Activated B cell treated with CpG ODN at 0.5 μM for 24 hours (primary cell): ENCODE measurements at regions not wholly inside any gene's neighbourhood (a gene's known extent, or its start where the extent isn't known, plus 50 kb on each side); places are given as distances from the start of the nearest gene placed in this dataset.

ENCODE experiments used
- ATAC-seq: fragments of 200-7000 bp; cut with Tn5 transposase; one replicate; pipeline ENCODE4 v1.10.0; 2021; ENCODE audit warnings: low read depth, mild to moderate bottlenecking, moderate library complexity
- CTCF ChIA-PET: fragments of 350-600 bp; sonication (Branson Sonifier 250); formaldehyde crosslinking; loops from one replicate; lab custom pipeline; 2021; ENCODE audit warnings: antibody characterized with exemption; lab: Charles Lee
- POLR2A ChIA-PET: fragments of 350-600 bp; sonication (Branson Sonifier 250); formaldehyde crosslinking; loops from one replicate; lab custom pipeline; 2021; ENCODE audit warnings: antibody characterized with exemption; lab: Charles Lee
- DNase-seq: peaks from one replicate; pipeline ENCODE4 v3.0.0; 2022
- H3K27ac Mint-ChIP-seq: one replicate; pipeline ENCODE4 v1.8.0; 2020; ENCODE audit warnings: mixed read lengths
- H3K27me3 Mint-ChIP-seq: one replicate; pipeline ENCODE4 v1.8.0; 2021; ENCODE audit warnings: mixed read lengths
- H3K36me3 Mint-ChIP-seq: one replicate; pipeline ENCODE4 v1.8.0; 2021; ENCODE audit warnings: low read depth, mixed read lengths
- H3K4me1 Mint-ChIP-seq: one replicate; pipeline ENCODE4 v1.8.0; 2021; ENCODE audit warnings: mixed read lengths
- H3K4me3 Mint-ChIP-seq: one replicate; pipeline ENCODE4 v1.8.0; 2020; ENCODE audit warnings: mild to moderate bottlenecking, mixed read lengths
- H3K9me3 Mint-ChIP-seq: one replicate; pipeline ENCODE4 v1.8.0; 2020; ENCODE audit warnings: mixed read lengths
- intact Hi-C: fragments of 100-400 bp; cut with micrococcal nuclease; formaldehyde crosslinking; loops from one replicate; pipeline ENCODE4 v1.15.1; 2024
- TF ChIP-seq, protein P1 (sequence below): fragments of 200-600 bp; IDR thresholded peaks from one replicate; pipeline ENCODE4 v1.8.0; 2022; ENCODE audit warnings: antibody characterized with exemption, mild to moderate bottlenecking

DNA sequence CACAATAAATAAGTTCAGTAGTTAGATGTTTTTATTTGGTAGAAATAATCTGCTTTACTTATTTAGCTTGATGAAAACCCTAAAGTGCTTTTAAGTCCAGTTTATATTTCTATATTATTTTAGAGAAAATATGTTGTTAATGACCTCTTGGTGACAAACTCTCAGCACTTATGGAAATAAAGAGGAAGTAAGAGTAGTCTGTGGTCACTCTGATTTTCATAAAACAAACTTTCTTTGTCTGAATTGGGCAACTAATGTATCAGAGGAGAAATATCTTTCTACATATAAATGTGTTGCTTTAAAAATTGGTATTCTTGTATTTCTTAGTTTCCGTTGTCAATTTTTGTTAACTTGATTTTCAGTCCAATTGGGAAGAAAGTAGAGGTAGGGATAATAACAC lies 878.9 kb upstream of the SEL1L start:
- CTCF ChIA-PET: no interaction called here
- ATAC-seq: no peak
- no peaks in the 10 kb centered on the region for H3K36me3 Mint-ChIP-seq

DNA sequence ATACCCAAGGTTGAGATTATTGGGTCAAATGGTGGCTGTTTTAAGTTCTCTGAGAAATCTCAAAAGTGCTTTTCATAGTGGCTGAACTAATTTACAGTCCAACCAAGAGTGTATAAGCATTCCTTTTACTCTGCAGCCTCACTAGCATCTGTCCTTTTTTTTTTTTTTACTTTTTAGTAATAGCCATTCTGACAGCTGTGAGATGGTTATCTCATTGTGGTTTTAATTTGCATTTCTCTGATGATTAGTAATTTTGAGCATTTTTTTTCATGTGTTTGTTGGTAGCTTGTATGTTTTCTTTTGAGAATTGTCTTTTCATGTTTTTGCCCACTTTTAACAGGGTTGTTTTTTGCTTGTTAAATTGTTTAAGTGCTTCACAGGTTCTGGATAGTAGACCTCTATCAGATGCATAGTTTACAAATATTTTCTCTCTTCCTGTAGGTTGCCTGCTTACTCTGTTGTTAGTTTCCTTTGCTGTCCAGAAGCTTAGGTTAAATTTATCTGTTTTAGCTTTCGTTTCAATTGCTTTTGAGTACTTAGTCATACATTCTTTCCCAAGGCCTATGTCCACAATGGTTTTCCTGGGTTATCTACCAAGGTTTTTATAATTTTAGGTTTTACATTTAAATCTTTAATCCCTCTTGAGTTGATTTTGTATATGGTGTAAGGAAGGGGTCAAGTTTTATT lies 881.3 kb upstream of the SEL1L start:
- no peak for DNase-seq
- intact Hi-C loops: no loop called here
- ChIA-PET CTCF (no interaction called here), POLR2A (no interaction called here)
- Mint-ChIP-seq H3K9me3 (peaks cover 25% of the 10 kb centered on the region), H3K27ac (no peak overlapping the region), H3K27me3 (no peaks in the 10 kb centered on the region), H3K36me3 (no peaks in the 10 kb centered on the region), H3K4me1 (no peaks in the 10 kb centered on the region), H3K4me3 (no peak overlapping the region)
- TF ChIP-seq, protein P1, sequence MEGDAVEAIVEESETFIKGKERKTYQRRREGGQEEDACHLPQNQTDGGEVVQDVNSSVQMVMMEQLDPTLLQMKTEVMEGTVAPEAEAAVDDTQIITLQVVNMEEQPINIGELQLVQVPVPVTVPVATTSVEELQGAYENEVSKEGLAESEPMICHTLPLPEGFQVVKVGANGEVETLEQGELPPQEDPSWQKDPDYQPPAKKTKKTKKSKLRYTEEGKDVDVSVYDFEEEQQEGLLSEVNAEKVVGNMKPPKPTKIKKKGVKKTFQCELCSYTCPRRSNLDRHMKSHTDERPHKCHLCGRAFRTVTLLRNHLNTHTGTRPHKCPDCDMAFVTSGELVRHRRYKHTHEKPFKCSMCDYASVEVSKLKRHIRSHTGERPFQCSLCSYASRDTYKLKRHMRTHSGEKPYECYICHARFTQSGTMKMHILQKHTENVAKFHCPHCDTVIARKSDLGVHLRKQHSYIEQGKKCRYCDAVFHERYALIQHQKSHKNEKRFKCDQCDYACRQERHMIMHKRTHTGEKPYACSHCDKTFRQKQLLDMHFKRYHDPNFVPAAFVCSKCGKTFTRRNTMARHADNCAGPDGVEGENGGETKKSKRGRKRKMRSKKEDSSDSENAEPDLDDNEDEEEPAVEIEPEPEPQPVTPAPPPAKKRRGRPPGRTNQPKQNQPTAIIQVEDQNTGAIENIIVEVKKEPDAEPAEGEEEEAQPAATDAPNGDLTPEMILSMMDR: no peak
- no peak for ATAC-seq

More for the DNA sequence above, 878.9 kb upstream of the SEL1L start:
- Mint-ChIP-seq H3K4me3 (no peak overlapping the region), H3K27ac (no peak overlapping the region), H3K27me3 (no peaks in the 10 kb centered on the region), H3K9me3 (peaks cover 15% of the 10 kb centered on the region), H3K4me1 (no peaks in the 10 kb centered on the region)
- TF ChIP-seq, protein P1: no peak
- intact Hi-C loops: no loop called here
- POLR2A ChIA-PET: no interaction called here
- no peak for DNase-seq

DNA sequence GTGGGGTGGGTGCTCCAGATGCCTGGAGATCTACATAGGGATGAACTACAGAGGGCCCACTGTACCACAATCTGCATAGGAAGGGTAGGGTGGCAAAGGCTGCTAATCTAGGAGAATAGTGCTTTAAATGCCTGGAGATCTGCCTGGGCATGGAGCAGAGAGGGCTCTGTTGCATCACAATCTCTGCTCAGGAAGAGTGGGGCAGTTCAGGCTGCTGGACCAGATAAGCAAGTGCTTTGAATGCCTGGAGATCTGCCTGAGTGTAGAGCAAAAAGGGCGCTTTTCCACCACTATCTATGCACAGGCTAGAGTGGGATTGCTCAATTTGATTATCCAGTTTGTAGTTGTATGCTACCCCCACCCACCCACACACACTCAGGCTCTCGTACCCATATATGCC lies 886.3 kb upstream of the SEL1L start:
- H3K9me3 Mint-ChIP-seq: peaks cover 22% of the 10 kb centered on the region
- H3K27ac Mint-ChIP-seq: no peak overlapping the region
- ATAC-seq (no peak), DNase-seq (no peak)
- CTCF ChIA-PET: no interaction called here
- H3K27me3 Mint-ChIP-seq: no peaks in the 10 kb centered on the region
- no peak overlapping the region for H3K4me3 Mint-ChIP-seq
- H3K4me1 Mint-ChIP-seq: no peaks in the 10 kb centered on the region
- POLR2A ChIA-PET: no interaction called here
- no peaks in the 10 kb centered on the region for H3K36me3 Mint-ChIP-seq
- TF ChIP-seq, protein P1: no peak
- intact Hi-C loops: no loop called here

DNA sequence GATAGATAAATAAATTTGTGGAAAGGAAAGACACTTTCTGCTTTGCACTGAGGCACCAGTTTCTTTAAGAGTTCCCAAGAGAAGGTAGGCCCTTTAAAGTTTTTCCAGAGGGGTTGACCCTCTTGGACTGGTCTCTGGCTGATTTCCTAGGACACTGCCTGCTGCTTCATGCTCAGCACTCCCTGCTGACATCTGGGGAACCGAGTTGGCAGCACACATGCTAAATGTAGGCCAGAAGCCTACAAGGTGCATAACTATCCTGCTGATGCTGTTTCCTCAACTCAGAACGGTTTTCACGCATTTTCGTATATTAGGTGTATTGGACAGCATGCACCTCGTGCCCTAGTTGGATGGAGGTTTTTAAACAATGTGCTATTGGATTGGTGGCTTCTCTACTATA lies 887.2 kb upstream of the SEL1L start:
- DNase-seq: no peak
- ChIA-PET POLR2A (no interaction called here), CTCF (no interaction called here)
- no peak for ATAC-seq
- H3K27me3 Mint-ChIP-seq: no peaks in the 10 kb centered on the region
- H3K27ac Mint-ChIP-seq: no peak overlapping the region
- no peaks in the 10 kb centered on the region for H3K36me3 Mint-ChIP-seq
- intact Hi-C loops: no loop called here
- H3K4me1 Mint-ChIP-seq: no peaks in the 10 kb centered on the region
- TF ChIP-seq, protein P1: no peak
- H3K4me3 Mint-ChIP-seq: no peak overlapping the region
- peaks cover 21% of the 10 kb centered on the region for H3K9me3 Mint-ChIP-seq

DNA sequence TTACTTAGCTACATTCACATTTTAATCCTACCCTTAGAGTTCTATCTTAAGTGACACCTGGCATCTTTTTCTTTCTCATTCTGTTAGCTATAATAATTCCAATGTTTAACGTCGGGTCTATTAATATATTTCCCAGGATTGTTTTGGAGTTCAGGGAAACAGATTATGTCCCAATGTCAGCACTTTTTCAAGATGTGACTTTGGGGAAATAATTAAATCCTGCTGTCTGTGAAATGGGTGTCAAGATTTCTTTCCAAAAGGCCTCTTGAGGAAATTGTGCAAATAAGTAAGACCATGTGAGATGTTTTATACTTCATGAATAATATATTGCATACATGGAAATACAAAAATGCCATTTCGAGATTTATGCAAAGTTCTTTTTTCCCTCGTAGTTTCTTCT lies 887.6 kb upstream of the SEL1L start:
- Mint-ChIP-seq H3K9me3 (peaks cover 21% of the 10 kb centered on the region), H3K4me1 (no peaks in the 10 kb centered on the region), H3K27ac (no peak overlapping the region), H3K4me3 (no peak overlapping the region), H3K36me3 (no peaks in the 10 kb centered on the region), H3K27me3 (no peaks in the 10 kb centered on the region)
- no peak for ATAC-seq
- CTCF ChIA-PET: no interaction called here
- no peak for DNase-seq
- POLR2A ChIA-PET: no interaction called here
- intact Hi-C loops: no loop called here
- TF ChIP-seq, protein P1: no peak
